CD4-positive, alpha-beta T cell (primary cell): ENCODE measurements at regions not wholly inside any gene's neighbourhood (a gene's known extent, or its start where the extent isn't known, plus 50 kb on each side); places are given as distances from the start of the nearest gene placed in this dataset.

Source experiments
- ATAC-seq: fragments of 200-7000 bp; cut with Tn5 transposase; one replicate; pipeline ENCODE4 v1.10.0; 2022; ENCODE audit warnings: mild to moderate bottlenecking; ENCODE audit not compliant: poor library complexity
- CTCF ChIA-PET: fragments of 350-600 bp; sonication (Branson Sonifier 250); formaldehyde crosslinking; loops from one replicate; lab custom pipeline; 2021; ENCODE audit warnings: antibody characterized with exemption, inconsistent platforms; lab: Charles Lee
- POLR2A ChIA-PET: fragments of 350-600 bp; sonication (Branson Sonifier 250); formaldehyde crosslinking; loops from one replicate; lab custom pipeline; 2021; ENCODE audit warnings: antibody characterized with exemption, inconsistent platforms; lab: Charles Lee
- DNase-seq, 14 experiments: peaks; one replicate each; pipeline ENCODE4 v3.0.0-alpha.2; 2013 to 2020; ENCODE audit warnings: mixed read lengths in 2 of 14
- H3K27ac ChIP-seq, 2 donors: one replicate each; pipeline versions ENCODE4 v1.5.1 to v1.7.0; 2013; ENCODE audit warnings: low read length in 2 of 2, low read depth in 1 of 2, mild to moderate bottlenecking in 1 of 2
- H3K27me3 ChIP-seq, 2 experiments: 1 replicate in 1 of 2; 2 replicates in 1 of 2; pipeline versions ENCODE4 v1.6.1 to v1.7.0; 2013; ENCODE audit warnings: low read length in 2 of 2, control low read depth in 1 of 2, mild to moderate bottlenecking in 1 of 2, moderate library complexity in 1 of 2; ENCODE audit not compliant: insufficient read depth in 2 of 2, control insufficient read depth in 1 of 2
- H3K36me3 ChIP-seq: one replicate; pipeline ENCODE4 v1.6.1; 2013; ENCODE audit warnings: low read length, control low read depth; ENCODE audit not compliant: insufficient read depth
- H3K4me1 ChIP-seq: one replicate; pipeline ENCODE4 v1.6.1; 2013; ENCODE audit warnings: low read length, control low read depth; ENCODE audit not compliant: insufficient read depth
- H3K4me3 ChIP-seq: one replicate; pipeline ENCODE4 v1.5.1; 2013; ENCODE audit warnings: mild to moderate bottlenecking, low read length, moderate library complexity
- H3K9me3 ChIP-seq, 2 experiments: 1 replicate in 1 of 2; 2 replicates in 1 of 2; pipeline versions ENCODE4 v1.6.1 to v1.7.0; 2013; ENCODE audit warnings: low read length in 2 of 2, mild to moderate bottlenecking in 2 of 2, control low read depth in 1 of 2, moderate library complexity in 1 of 2; ENCODE audit not compliant: control insufficient read depth in 1 of 2, insufficient read depth in 1 of 2
- H3K27ac Mint-ChIP-seq: one replicate; pipeline ENCODE4 v1.8.0; 2020; ENCODE audit warnings: mixed read lengths
- H3K27me3 Mint-ChIP-seq: one replicate; pipeline ENCODE4 v1.8.0; 2021; ENCODE audit warnings: mixed read lengths
- H3K36me3 Mint-ChIP-seq: one replicate; pipeline ENCODE4 v1.8.0; 2021; ENCODE audit warnings: low read depth, mixed read lengths
- H3K4me1 Mint-ChIP-seq: one replicate; pipeline ENCODE4 v1.8.0; 2021; ENCODE audit warnings: low read depth, mixed read lengths
- H3K4me3 Mint-ChIP-seq: one replicate; pipeline ENCODE4 v1.8.0; 2020; ENCODE audit warnings: mild to moderate bottlenecking, mixed read lengths
- H3K9me3 Mint-ChIP-seq: one replicate; pipeline ENCODE4 v1.8.0; 2020; ENCODE audit warnings: mixed read lengths
- intact Hi-C, 2 experiments: fragments of 100-400 bp; cut with DNase I in 1 of 2; cut with micrococcal nuclease in 1 of 2; formaldehyde crosslinking; loops; one replicate each; pipeline versions ENCODE4 v1.15.1 to v1.9.0; 2023 to 2025; cut with DNase I, micrococcal nuclease
- TF ChIP-seq, protein P1 (sequence below): fragments of 200-600 bp; IDR thresholded peaks from one replicate; pipeline ENCODE4 v1.8.0; 2022; ENCODE audit warnings: antibody characterized with exemption, mild to moderate bottlenecking

DNA sequence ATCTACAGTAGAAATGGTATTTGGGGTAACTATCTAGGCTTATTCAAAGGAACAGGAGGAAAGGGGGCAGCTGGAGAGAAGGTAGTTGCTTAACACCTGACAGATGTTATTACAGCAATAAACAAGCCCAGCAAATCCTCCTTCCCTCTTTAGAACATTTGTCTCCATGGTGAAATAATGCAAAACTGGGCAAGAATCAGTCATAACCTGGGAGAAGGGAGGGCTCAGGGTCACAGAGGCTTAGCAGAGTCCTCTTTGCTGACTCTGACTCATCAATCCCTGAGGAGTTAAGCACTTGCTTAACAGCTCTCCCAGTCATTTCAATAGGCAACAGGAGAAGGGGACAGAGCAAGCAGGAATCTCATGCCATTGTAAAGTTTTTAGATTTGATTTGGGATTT is 230.3 kb downstream of the IBTK start:
- TF ChIP-seq, protein P1, sequence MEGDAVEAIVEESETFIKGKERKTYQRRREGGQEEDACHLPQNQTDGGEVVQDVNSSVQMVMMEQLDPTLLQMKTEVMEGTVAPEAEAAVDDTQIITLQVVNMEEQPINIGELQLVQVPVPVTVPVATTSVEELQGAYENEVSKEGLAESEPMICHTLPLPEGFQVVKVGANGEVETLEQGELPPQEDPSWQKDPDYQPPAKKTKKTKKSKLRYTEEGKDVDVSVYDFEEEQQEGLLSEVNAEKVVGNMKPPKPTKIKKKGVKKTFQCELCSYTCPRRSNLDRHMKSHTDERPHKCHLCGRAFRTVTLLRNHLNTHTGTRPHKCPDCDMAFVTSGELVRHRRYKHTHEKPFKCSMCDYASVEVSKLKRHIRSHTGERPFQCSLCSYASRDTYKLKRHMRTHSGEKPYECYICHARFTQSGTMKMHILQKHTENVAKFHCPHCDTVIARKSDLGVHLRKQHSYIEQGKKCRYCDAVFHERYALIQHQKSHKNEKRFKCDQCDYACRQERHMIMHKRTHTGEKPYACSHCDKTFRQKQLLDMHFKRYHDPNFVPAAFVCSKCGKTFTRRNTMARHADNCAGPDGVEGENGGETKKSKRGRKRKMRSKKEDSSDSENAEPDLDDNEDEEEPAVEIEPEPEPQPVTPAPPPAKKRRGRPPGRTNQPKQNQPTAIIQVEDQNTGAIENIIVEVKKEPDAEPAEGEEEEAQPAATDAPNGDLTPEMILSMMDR, result no peak

DNA sequence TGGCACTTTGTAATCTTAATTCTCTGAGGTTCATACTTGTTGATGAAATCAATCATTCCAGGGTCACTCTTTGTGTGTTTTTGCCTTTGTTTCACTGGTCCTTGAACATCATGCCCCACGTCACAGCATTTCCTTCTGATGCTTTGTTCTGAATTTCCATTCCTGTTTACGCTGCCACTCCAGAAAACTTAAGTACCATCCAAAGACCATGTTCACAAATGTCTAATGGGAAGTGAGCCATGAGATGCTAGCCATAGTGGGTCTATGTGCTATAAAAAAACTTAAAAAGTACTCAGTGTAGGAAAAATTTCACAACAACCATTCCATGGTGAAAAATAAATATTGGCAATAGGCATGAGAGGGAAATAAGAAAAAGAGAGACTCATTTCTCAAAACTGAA is 232.0 kb downstream of the IBTK start:
- Mint-ChIP-seq H3K4me3 (no peak overlapping the region), H3K9me3 (no peaks in the 10 kb centered on the region), H3K4me1 (no peaks in the 10 kb centered on the region), H3K27me3 (no peaks in the 10 kb centered on the region), H3K27ac (no peak overlapping the region), H3K36me3 (no peaks in the 10 kb centered on the region)
- no peak for ATAC-seq
- no peaks in the 10 kb centered on the region for H3K36me3 ChIP-seq
- POLR2A ChIA-PET, result no interaction called here
- intact Hi-C loops, result no loop called here
- H3K4me1 ChIP-seq, result no peaks in the 10 kb centered on the region
- H3K4me3 ChIP-seq, result no peak overlapping the region
- CTCF ChIA-PET, result no interaction called here
- no peaks in the 10 kb centered on the region for H3K27me3 ChIP-seq
- no peak overlapping the region for H3K27ac ChIP-seq
- no peak for DNase-seq
- TF ChIP-seq, protein P1, result no peak
- H3K9me3 ChIP-seq, result no peaks in the 10 kb centered on the region

More for the DNA sequence above, 230.3 kb downstream of the IBTK start:
- no peaks in the 10 kb centered on the region for H3K27me3 ChIP-seq
- no peak for DNase-seq
- H3K36me3 Mint-ChIP-seq, result no peaks in the 10 kb centered on the region
- no peaks in the 10 kb centered on the region for H3K9me3 Mint-ChIP-seq
- ChIA-PET CTCF (no interaction called here), POLR2A (no interaction called here)
- H3K27ac ChIP-seq, result no peak overlapping the region
- no peaks in the 10 kb centered on the region for H3K36me3 ChIP-seq
- H3K4me3 Mint-ChIP-seq, result no peak overlapping the region
- no peaks in the 10 kb centered on the region for H3K4me1 ChIP-seq
- H3K27ac Mint-ChIP-seq, result no peak overlapping the region
- H3K27me3 Mint-ChIP-seq, result no peaks in the 10 kb centered on the region
- H3K4me1 Mint-ChIP-seq, result no peaks in the 10 kb centered on the region
- H3K4me3 ChIP-seq, result no peak overlapping the region
- no peaks in the 10 kb centered on the region for H3K9me3 ChIP-seq
- ATAC-seq, result no peak
- intact Hi-C loops, result no loop called here

- Mint-ChIP-seq H3K27me3 (no peaks in the 10 kb centered on the region), H3K27ac (no peak overlapping the region), H3K36me3 (no peaks in the 10 kb centered on the region), H3K4me3 (no peak overlapping the region), H3K9me3 (peaks cover 2% of the 10 kb centered on the region), H3K4me1 (no peaks in the 10 kb centered on the region)
- TF ChIP-seq, protein P1, result no peak
- DNase-seq (no peak), ATAC-seq (no peak)
- H3K27me3 ChIP-seq, result no peaks in the 10 kb centered on the region
- POLR2A ChIA-PET, result no interaction called here
- H3K36me3 ChIP-seq, result no peaks in the 10 kb centered on the region
- no peaks in the 10 kb centered on the region for H3K9me3 ChIP-seq
- no peak overlapping the region for H3K27ac ChIP-seq
- no peak overlapping the region for H3K4me3 ChIP-seq
- intact Hi-C loops, result no loop called here
- CTCF ChIA-PET, result no interaction called here
- no peaks in the 10 kb centered on the region for H3K4me1 ChIP-seq
Measured at GRCh38 chr6:82015043-82015442, 232.5 kb downstream of the IBTK start.
